OCI-LY7 (cell line): ENCODE measurements at regions not wholly inside any gene's neighbourhood (a gene's known extent, or its start where the extent isn't known, plus 50 kb on each side); places are given as distances from the start of the nearest gene placed in this dataset.

Experiments
- EZH2phosphoT487 ChIP-seq: fragments of 200-600 bp; sonication (generic); IDR thresholded peaks from 2 replicates; pipeline ENCODE4 v1.6.1; 2018; ENCODE audit warnings: low read depth, borderline replicate concordance, mild to moderate bottlenecking, mixed run types, antibody characterized with exemption, low read length, moderate library complexity, mixed read lengths
- TF ChIP-seq, protein P1 (sequence below): fragments of 200-600 bp; sonication (generic); conservative IDR thresholded peaks from 2 replicates; pipeline ENCODE4 v1.5.1; 2014; ENCODE audit warnings: mild to moderate bottlenecking, antibody characterized with exemption, low read length, moderate library complexity, mixed read lengths

DNA sequence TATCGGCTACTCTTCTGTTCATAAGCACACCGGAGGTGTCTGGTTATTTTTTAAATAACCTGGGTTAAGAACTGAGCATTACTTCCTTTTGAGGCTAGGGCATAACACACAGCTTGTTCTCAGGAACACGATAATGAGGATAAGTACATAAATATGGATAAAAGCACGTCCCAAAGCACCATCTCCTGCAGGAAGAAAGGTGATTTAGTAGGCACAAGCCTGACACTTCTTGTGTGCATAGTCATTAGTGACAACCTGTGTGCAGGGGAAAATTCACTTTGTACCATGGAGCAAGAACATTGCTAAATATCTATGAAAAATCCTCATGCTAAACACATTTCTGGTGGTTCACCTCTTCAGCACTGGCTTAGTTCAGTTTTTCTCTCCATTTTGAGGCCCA, 166.5 kb downstream of the SNAPC1 start:
- TF ChIP-seq, protein P1, sequence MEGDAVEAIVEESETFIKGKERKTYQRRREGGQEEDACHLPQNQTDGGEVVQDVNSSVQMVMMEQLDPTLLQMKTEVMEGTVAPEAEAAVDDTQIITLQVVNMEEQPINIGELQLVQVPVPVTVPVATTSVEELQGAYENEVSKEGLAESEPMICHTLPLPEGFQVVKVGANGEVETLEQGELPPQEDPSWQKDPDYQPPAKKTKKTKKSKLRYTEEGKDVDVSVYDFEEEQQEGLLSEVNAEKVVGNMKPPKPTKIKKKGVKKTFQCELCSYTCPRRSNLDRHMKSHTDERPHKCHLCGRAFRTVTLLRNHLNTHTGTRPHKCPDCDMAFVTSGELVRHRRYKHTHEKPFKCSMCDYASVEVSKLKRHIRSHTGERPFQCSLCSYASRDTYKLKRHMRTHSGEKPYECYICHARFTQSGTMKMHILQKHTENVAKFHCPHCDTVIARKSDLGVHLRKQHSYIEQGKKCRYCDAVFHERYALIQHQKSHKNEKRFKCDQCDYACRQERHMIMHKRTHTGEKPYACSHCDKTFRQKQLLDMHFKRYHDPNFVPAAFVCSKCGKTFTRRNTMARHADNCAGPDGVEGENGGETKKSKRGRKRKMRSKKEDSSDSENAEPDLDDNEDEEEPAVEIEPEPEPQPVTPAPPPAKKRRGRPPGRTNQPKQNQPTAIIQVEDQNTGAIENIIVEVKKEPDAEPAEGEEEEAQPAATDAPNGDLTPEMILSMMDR, result no peak
- no peak for TF ChIP-seq EZH2phosphoT487
